Suprapubic skin (tissue), 4 donors: ENCODE measurements at regions not wholly inside any gene's neighbourhood (a gene's known extent, or its start where the extent isn't known, plus 50 kb on each side); places are given as distances from the start of the nearest gene placed in this dataset.
A peak's percentile ranks its signal among the peaks of the same experiment; 100 is the strongest.
"Not testable (repeated sequence)": the region's sequence is repeated elsewhere in the genome, so short reads cannot be mapped to it uniquely, and the experiment has no call there.

Experiments
- DNase-seq, 2 donors: peaks; one replicate each; pipeline ENCODE4 v3.0.0-alpha.2; 2019; ENCODE audit warnings: low spot score in 2 of 2
- H3K27ac ChIP-seq: fragments of 200-600 bp; sonication (generic); one replicate; pipeline ENCODE4 v1.5.1; 2019
- H3K27me3 ChIP-seq: fragments of 200-600 bp; sonication (generic); one replicate; pipeline ENCODE4 v1.5.1; 2019
- H3K36me3 ChIP-seq: fragments of 200-600 bp; sonication (generic); one replicate; pipeline ENCODE4 v1.5.1; 2019
- H3K4me1 ChIP-seq: fragments of 200-600 bp; sonication (generic); one replicate; pipeline ENCODE4 v1.5.1; 2019
- H3K4me3 ChIP-seq: fragments of 200-600 bp; sonication (generic); one replicate; pipeline ENCODE4 v1.5.1; 2019; ENCODE audit warnings: mild to moderate bottlenecking
- H3K9me3 ChIP-seq: fragments of 200-600 bp; sonication (generic); one replicate; pipeline ENCODE4 v1.5.1; 2019
- WGBS: methylation state at CpG from one replicate; pipeline ENCODE4 v1.1.5; 2018; 5-methylcytosine and 5-hydroxymethylcytosine counted together

GRCh38 chr2:91604629-91605028 lies 2913.2 kb downstream of the RPIA start:
- H3K4me3 ChIP-seq, H3K27ac ChIP-seq, H3K27me3 ChIP-seq, DNase-seq, H3K9me3 ChIP-seq, H3K4me1 ChIP-seq, H3K36me3 ChIP-seq: not testable (repeated sequence)
- 80% methylated on average over 3 of the region's 3 CpGs for WGBS

- not testable (repeated sequence) for H3K27me3 ChIP-seq, DNase-seq
- 91% methylated on average over 7 of the region's 7 CpGs for WGBS
Observed at GRCh38 chr2:91623739-91624138, 2932.3 kb downstream of the RPIA start.

GRCh38 chr2:91628471-91628870 lies 2937.0 kb downstream of the RPIA start:
- H3K9me3 ChIP-seq, H3K27ac ChIP-seq, H3K4me3 ChIP-seq, H3K36me3 ChIP-seq, H3K27me3 ChIP-seq, DNase-seq, H3K4me1 ChIP-seq: not testable (repeated sequence)
- WGBS = no CpG with 5 or more reads among the region's 11 CpGs

More at GRCh38 chr2:91623739-91624138, 2932.3 kb downstream of the RPIA start:
- not testable (repeated sequence) for H3K27ac ChIP-seq, H3K4me1 ChIP-seq, H3K9me3 ChIP-seq, H3K4me3 ChIP-seq, H3K36me3 ChIP-seq

GRCh38 chr2:91657193-91657592 lies 2965.7 kb downstream of the RPIA start:
- not testable (repeated sequence) for H3K4me1 ChIP-seq, H3K4me3 ChIP-seq, H3K27me3 ChIP-seq, H3K27ac ChIP-seq, H3K36me3 ChIP-seq, H3K9me3 ChIP-seq
- peak in 1 of 2 donors; percentile 57 for DNase-seq
- no CpG with 5 or more reads among the region's 17 CpGs for WGBS

- WGBS = no CpG with 5 or more reads among the region's 12 CpGs
- DNase-seq, H3K9me3 ChIP-seq, H3K27ac ChIP-seq, H3K4me1 ChIP-seq, H3K27me3 ChIP-seq, H3K36me3 ChIP-seq: not testable (repeated sequence)
- peak overlapping the region; percentile 16 for H3K4me3 ChIP-seq
Observed at GRCh38 chr2:91658336-91658735, 2966.9 kb downstream of the RPIA start.

- not testable (repeated sequence) for H3K27me3 ChIP-seq, H3K36me3 ChIP-seq, DNase-seq, H3K4me1 ChIP-seq, H3K27ac ChIP-seq, H3K9me3 ChIP-seq
- peak overlapping the region; percentile 50 for H3K4me3 ChIP-seq
- no CpG with 5 or more reads among the region's 21 CpGs for WGBS
Observed at GRCh38 chr2:91659189-91659916, 2967.9 kb downstream of the RPIA start.

- not testable (repeated sequence) for H3K27me3 ChIP-seq, H3K27ac ChIP-seq, H3K36me3 ChIP-seq, H3K4me1 ChIP-seq, DNase-seq, H3K9me3 ChIP-seq
- peak overlapping the region; percentile 50 for H3K4me3 ChIP-seq
- no CpG with 5 or more reads among the region's 34 CpGs for WGBS
Observed at GRCh38 chr2:91659917-91660275, 2968.4 kb downstream of the RPIA start.

- not testable (repeated sequence) for H3K27me3 ChIP-seq, H3K36me3 ChIP-seq, H3K4me3 ChIP-seq, H3K9me3 ChIP-seq, H3K27ac ChIP-seq, DNase-seq, H3K4me1 ChIP-seq
- no CpG with 5 or more reads among the region's 2 CpGs for WGBS
Observed at GRCh38 chr2:91667341-91667740, 2975.9 kb downstream of the RPIA start.

- H3K9me3 ChIP-seq, H3K27me3 ChIP-seq, H3K4me3 ChIP-seq, H3K36me3 ChIP-seq, H3K4me1 ChIP-seq, H3K27ac ChIP-seq: not testable (repeated sequence)
- peak in 1 of 2 donors; percentile 29 for DNase-seq
- no CpG with 5 or more reads among the region's 36 CpGs for WGBS
Observed at GRCh38 chr2:91685541-91685940, 2994.1 kb downstream of the RPIA start.

GRCh38 chr2:91686046-91686445 lies 2994.6 kb downstream of the RPIA start:
- WGBS = no CpG with 5 or more reads among the region's 42 CpGs
- H3K36me3 ChIP-seq, H3K27ac ChIP-seq: not testable (repeated sequence)

More at GRCh38 chr2:91686046-91686445, 2994.6 kb downstream of the RPIA start:
- H3K9me3 ChIP-seq, DNase-seq, H3K4me3 ChIP-seq, H3K4me1 ChIP-seq, H3K27me3 ChIP-seq: not testable (repeated sequence)
